K562 (cell line): ENCODE measurements at regions not wholly inside any gene's neighbourhood (a gene's known extent, or its start where the extent isn't known, plus 50 kb on each side); places are given as distances from the start of the nearest gene placed in this dataset.

Experiments used
- ATAC-seq: fragments of 200-7000 bp; cut with Tn5 transposase; 3 replicates; pipeline ENCODE4 v1.9.1; 2020; ENCODE audit warnings: moderate library complexity
- BruUV-seq: library from RNA; stranded (reverse); fragments of 400-500 nt; replicated peaks from 2 replicates; lab custom pipeline; 2021; lab: Mats Ljungman, UMichigan
- CTCF ChIA-PET: fragments of 300-600 bp; formaldehyde crosslinking; extraction: SDS; loops from one replicate; lab custom pipeline; 2021; ENCODE audit warnings: low intra/inter-chr PET ratio; lab: Yijun Ruan, JAX
- POLR2A ChIA-PET: fragments of 300-600, 350-650 bp; sonication (Branson Sonifier 250); formaldehyde crosslinking; extraction: SDS; loops from one replicate; lab custom pipeline; 2021; ENCODE audit warnings: antibody characterized with exemption, inconsistent platforms; lab: Yijun Ruan, JAX
- DNase-seq, 4 experiments: peaks; one replicate each; pipeline versions ENCODE4 v3.0.0 to v3.0.0-alpha.2; 2011 to 2018; ENCODE audit warnings: low spot score in 3 of 4, mixed read lengths in 3 of 4; ENCODE audit errors: extremely low read depth in 1 of 4
- FAIRE-seq: peaks from 2 replicates; lab custom pipeline; 2011; peaks lifted over from hg19 to GRCh38; lab: Jason Lieb, UNC
- H2AFZ ChIP-seq: 2 replicates; pipeline ENCODE4 v1.6.0; 2011; ENCODE audit warnings: low read depth, low read length, control low read depth, inconsistent platforms
- H3K27ac ChIP-seq: fragments of 200-600 bp; 3 replicates; pipeline ENCODE4 v1.8.0; 2011; ENCODE audit warnings: low read depth, mild to moderate bottlenecking, control low read depth, inconsistent platforms, low read length, moderate library complexity, mixed read lengths; ENCODE audit errors: extremely low read depth
- H3K27me3 ChIP-seq, 2 experiments: fragments of 300-600 bp in 1 of 2; 2 replicates in 1 of 2; 3 replicates in 1 of 2; pipeline versions ENCODE4 v1.6.0 to v1.8.0; 2011; ENCODE audit warnings: inconsistent platforms in 2 of 2, low read length in 2 of 2, mild to moderate bottlenecking in 1 of 2, mixed read lengths in 1 of 2, moderate library complexity in 1 of 2; ENCODE audit not compliant: control insufficient read depth in 2 of 2, insufficient read depth in 2 of 2
- H3K36me3 ChIP-seq: fragments of 300-600 bp; 3 replicates; pipeline ENCODE4 v1.8.0; 2011; ENCODE audit warnings: mild to moderate bottlenecking, low read length, inconsistent platforms; ENCODE audit not compliant: control insufficient read depth, insufficient read depth
- H3K4me1 ChIP-seq, 2 experiments: fragments of 200-600 bp in 1 of 2; replicated peaks in 1 of 2; 2 replicates in 1 of 2; 3 replicates in 1 of 2; pipeline versions ENCODE4 v1.5.1 to v1.8.0; 2011; ENCODE audit warnings: inconsistent platforms in 2 of 2, low read length in 2 of 2, mild to moderate bottlenecking in 1 of 2, mixed read lengths in 1 of 2, moderate library complexity in 1 of 2; ENCODE audit not compliant: control insufficient read depth in 2 of 2, insufficient read depth in 2 of 2
- H3K4me2 ChIP-seq: 2 replicates; pipeline ENCODE4 v1.6.1; 2011; ENCODE audit warnings: low read length, control low read depth, inconsistent platforms, mixed read lengths; ENCODE audit not compliant: insufficient read depth
- H3K4me3 ChIP-seq: fragments of 200-600 bp; sonication (generic), shearing (Covaris generic); 2 replicates; pipeline ENCODE4 v1.5.1; 2016; ENCODE audit warnings: control low read depth, inconsistent platforms
- H3K79me2 ChIP-seq: fragments of 200-600 bp; 3 replicates; pipeline ENCODE4 v1.8.0; 2011; ENCODE audit warnings: low read length, inconsistent platforms; ENCODE audit not compliant: control insufficient read depth, insufficient read depth
- H3K9ac ChIP-seq, 2 experiments: 2 replicates each; pipeline versions ENCODE4 v1.6.0 to v1.6.1; 2011; ENCODE audit warnings: low read depth in 2 of 2, low read length in 2 of 2, control low read depth in 1 of 2, inconsistent platforms in 1 of 2, mild to moderate bottlenecking in 1 of 2, mixed read lengths in 1 of 2; ENCODE audit not compliant: insufficient read depth in 1 of 2
- H3K9me1 ChIP-seq: one replicate; pipeline ENCODE4 v1.6.0; 2011; ENCODE audit warnings: inconsistent platforms, mild to moderate bottlenecking, low read length, moderate library complexity; ENCODE audit not compliant: control insufficient read depth, insufficient read depth
- H3K9me3 ChIP-seq: replicated peaks from 2 replicates; pipeline ENCODE4 v1.5.1; 2011; ENCODE audit warnings: low read depth, low read length, inconsistent platforms; ENCODE audit not compliant: control insufficient read depth, insufficient read depth
- H4K20me1 ChIP-seq: replicated peaks from 2 replicates; pipeline ENCODE4 v1.6.1; 2011; ENCODE audit warnings: low read length, inconsistent platforms, mixed read lengths; ENCODE audit not compliant: control insufficient read depth, insufficient read depth
- ATF4 ChIP-seq: fragments of 450-650 bp; formaldehyde crosslinking; IDR thresholded peaks from 2 replicates; pipeline ENCODE4 v1.4.0; 2022; ENCODE audit warnings: mild to moderate bottlenecking, moderate library complexity
- CEBPG ChIP-seq, 3 experiments: fragments of 200-800 bp in 1 of 3; sonication (Bioruptor generic) in 1 of 3; sonication (generic) in 1 of 3; formaldehyde crosslinking in 1 of 3; IDR thresholded peaks in 2 of 3; conservative IDR thresholded peaks in 1 of 3; 2 replicates each; pipeline versions ENCODE4 v1.6.1 to v1.8.0; 2016 to 2022; ENCODE audit warnings: missing compliant biosample characterization in 2 of 3, missing genetic modification characterization in 2 of 3, mild to moderate bottlenecking in 1 of 3, missing genetic modification reagents in 1 of 3
- MYBL2 ChIP-seq, 2 experiments: fragments of 450-650 bp in 1 of 2; sonication (generic) in 1 of 2; formaldehyde crosslinking in 1 of 2; IDR thresholded peaks; 2 replicates each; pipeline versions ENCODE4 v1.6.1 to v1.8.1; 2017 to 2022; ENCODE audit warnings: borderline replicate concordance in 1 of 2, inconsistent platforms in 1 of 2, low read depth in 1 of 2, mild to moderate bottlenecking in 1 of 2, missing genetic modification reagents in 1 of 2, moderate library complexity in 1 of 2
- NFXL1 ChIP-seq: fragments of 450-650 bp; formaldehyde crosslinking; IDR thresholded peaks from 2 replicates; pipeline ENCODE4 v1.4.0; 2021; ENCODE audit warnings: mild to moderate bottlenecking
- ZSCAN29 ChIP-seq: fragments of 450-650 bp; IDR thresholded peaks from 2 replicates; pipeline ENCODE4 v1.6.1; 2017
- WGBS: fragments of 100-300 bp; shearing (Covaris generic); methylation state at CpG from one replicate; pipeline ENCODE4 v1.1.6; 2016; ENCODE audit warnings: low coverage, mixed read lengths; ENCODE audit not compliant: insufficient coverage; ENCODE audit errors: missing lambda C conversion rate; 5-methylcytosine and 5-hydroxymethylcytosine counted together
- in situ Hi-C: fragments of 300-500 bp; cut with MboI; formaldehyde crosslinking; loops from 4 replicates; pipeline ENCODE4 v1.15.0; 2018; ENCODE audit warnings: inconsistent platforms, mixed read lengths
- intact Hi-C: fragments of 100-400 bp; cut with micrococcal nuclease; formaldehyde crosslinking; loops from 2 replicates; pipeline ENCODE4 v1.14.2; 2022

- no peak overlapping the region for H3K4me2 ChIP-seq
- H3K27ac ChIP-seq, result no peak overlapping the region
- intact Hi-C loops, result no loop called here
- DNase-seq, result no peak
- ATAC-seq, result no peak
- no TSS peak for BruUV-seq
- POLR2A ChIA-PET, result no interaction called here
- CTCF ChIA-PET, result no interaction called here
- WGBS, result 0% methylated on average over 2 of the region's 3 CpGs
- H3K79me2 ChIP-seq, result no peaks in the 10 kb centered on the region
- H3K9me1 ChIP-seq, result no peaks in the 10 kb centered on the region
- TF ChIP-seq CEBPG (CRISPR knock-in tag; IDR thresholded peaks at IDR 0.05) (no peak), CEBPG (tag; conservative IDR thresholded peaks at IDR 0.05 in 1 of 2, IDR thresholded peaks at IDR 0.05 in 1 of 2) (peak in 1 of 2 experiments; percentile 15; a peak in 1 of 4 replicates), ATF4 (CRISPR knock-in tag) (peak; percentile 49; the same call in 1 of the 2 replicates), MYBL2 (IDR thresholded peaks at IDR 0.05; ENCODE audit: low read depth) (no peak), MYBL2 (CRISPR knock-in tag; IDR thresholded peaks at IDR 0.05; ENCODE audit: borderline replicate concordance) (no peak)
- TF ChIP-seq, all 486 proteins: peak for 2
- Histone ChIP-seq H3K9me3 (no peaks in the 10 kb centered on the region), H3K27me3 (no peaks in the 10 kb centered on the region), H3K9ac (no peak overlapping the region), H3K4me3 (no peak overlapping the region), H2AFZ (no peak overlapping the region), H3K36me3 (no peaks in the 10 kb centered on the region), H3K4me1 (no peaks in the 10 kb centered on the region), H4K20me1 (no peaks in the 10 kb centered on the region)
- no peak for FAIRE-seq
- in situ Hi-C loops, result no loop called here
Measured at GRCh38 chr13:70473907-70474306, 365.7 kb upstream of the KLHL1 start.

DNA sequence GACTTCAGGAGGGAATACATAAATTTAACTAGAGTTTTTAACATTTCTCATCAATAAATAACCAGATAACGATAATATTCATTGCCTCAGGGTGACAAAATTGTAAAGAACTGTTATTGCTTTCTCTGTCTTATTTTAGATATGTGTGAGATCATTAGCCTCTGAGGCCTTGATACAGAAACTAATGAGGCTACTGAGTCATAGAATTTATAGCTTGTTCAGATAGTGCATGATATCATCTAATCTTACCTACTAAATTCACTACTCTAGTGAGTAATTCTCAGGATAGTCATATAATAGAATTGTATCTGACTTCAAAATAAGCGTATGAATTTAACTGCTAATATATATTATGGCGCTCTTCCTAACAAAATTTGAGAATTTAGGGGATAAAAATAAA is 360.8 kb upstream of the KLHL1 start:
- no peak overlapping the region for H3K4me3 ChIP-seq
- no peak overlapping the region for H2AFZ ChIP-seq
- H3K4me1 ChIP-seq, result no peaks in the 10 kb centered on the region
- FAIRE-seq (no peak), ATAC-seq (no peak), DNase-seq (no peak)
- CTCF ChIA-PET, result no interaction called here
- no peak overlapping the region for H3K27ac ChIP-seq
- H3K79me2 ChIP-seq, result no peaks in the 10 kb centered on the region
- no peaks in the 10 kb centered on the region for H3K9me3 ChIP-seq
- BruUV-seq, result no TSS peak
- intact Hi-C loops, result no loop called here
- H3K36me3 ChIP-seq, result no peaks in the 10 kb centered on the region
- H3K4me2 ChIP-seq, result no peak overlapping the region
- H4K20me1 ChIP-seq, result no peaks in the 10 kb centered on the region
- H3K9me1 ChIP-seq, result no peaks in the 10 kb centered on the region
- TF ChIP-seq ZSCAN29 (no peak), NFXL1 (CRISPR knock-in tag) (no peak)
- H3K27me3 ChIP-seq, result no peaks in the 10 kb centered on the region
- POLR2A ChIA-PET, result no interaction called here
- H3K9ac ChIP-seq, result no peak overlapping the region
- WGBS, result 5% methylated on average over 3 of the region's 3 CpGs
- in situ Hi-C loops, result no loop called here
